ENCODE measurements at regions not wholly inside any gene's neighbourhood (a gene's known extent, or its start where the extent isn't known, plus 50 kb on each side); places are given as distances from the start of the nearest gene placed in this dataset.

GRCh38 chr4:182169987-182170386, 73.2 kb upstream of the TENM3 start:
- no peak for DNase-seq (ENCODE audit: low spot score, unreplicated experiment)
- Mint-ChIP-seq H3K36me3 (ENCODE audit: insufficient read depth) (no peaks in the 10 kb centered on the region), H3K4me3 (ENCODE audit: low read depth) (no peak overlapping the region), H3K27ac (no peak overlapping the region), H3K9me3 (ENCODE audit: low read depth) (no peaks in the 10 kb centered on the region), H3K27me3 (no peaks in the 10 kb centered on the region), H3K4me1 (ENCODE audit: low read depth) (peaks cover 3% of the 10 kb centered on the region)
- TF ChIP-seq CTCF (IDR thresholded peaks at IDR 0.05; ENCODE audit: unreplicated experiment) = no peak

GRCh38 chr4:182170417-182170935, 72.7 kb upstream of the TENM3 start:
- no peak overlapping the region for H3K4me3 Mint-ChIP-seq (ENCODE audit: low read depth)
- no peaks in the 10 kb centered on the region for H3K27me3 Mint-ChIP-seq
- no peak for TF ChIP-seq CTCF (IDR thresholded peaks at IDR 0.05; ENCODE audit: unreplicated experiment)
- no peaks in the 10 kb centered on the region for H3K36me3 Mint-ChIP-seq (ENCODE audit: insufficient read depth)
- no peaks in the 10 kb centered on the region for H3K9me3 Mint-ChIP-seq (ENCODE audit: low read depth)
- H3K27ac Mint-ChIP-seq = no peak overlapping the region
- H3K4me1 Mint-ChIP-seq (ENCODE audit: low read depth) = peaks cover 3% of the 10 kb centered on the region
- no peak for DNase-seq (ENCODE audit: low spot score, unreplicated experiment)

GRCh38 chr4:182174979-182175378, 68.2 kb upstream of the TENM3 start:
- no peak overlapping the region for H3K4me3 Mint-ChIP-seq (ENCODE audit: low read depth)
- no peak overlapping the region for H3K27ac Mint-ChIP-seq
- DNase-seq (ENCODE audit: low spot score, unreplicated experiment) = no peak
- no peaks in the 10 kb centered on the region for H3K9me3 Mint-ChIP-seq (ENCODE audit: low read depth)
- H3K36me3 Mint-ChIP-seq (ENCODE audit: insufficient read depth) = no peaks in the 10 kb centered on the region
- TF ChIP-seq CTCF (IDR thresholded peaks at IDR 0.05; ENCODE audit: unreplicated experiment) = no peak
- H3K4me1 Mint-ChIP-seq (ENCODE audit: low read depth) = no peaks in the 10 kb centered on the region
- H3K27me3 Mint-ChIP-seq = no peaks in the 10 kb centered on the region

GRCh38 chr4:182175788-182176519, 67.2 kb upstream of the TENM3 start:
- Mint-ChIP-seq H3K9me3 (ENCODE audit: low read depth) (no peaks in the 10 kb centered on the region), H3K4me1 (ENCODE audit: low read depth) (peaks cover under 1% of the 10 kb centered on the region), H3K27me3 (no peaks in the 10 kb centered on the region), H3K27ac (no peak overlapping the region), H3K4me3 (ENCODE audit: low read depth) (no peak overlapping the region), H3K36me3 (ENCODE audit: insufficient read depth) (no peaks in the 10 kb centered on the region)
- TF ChIP-seq CTCF (IDR thresholded peaks at IDR 0.05; ENCODE audit: unreplicated experiment) = no peak
- DNase-seq (ENCODE audit: low spot score, unreplicated experiment) = no peak

- peaks cover 5% of the 10 kb centered on the region for H3K4me1 Mint-ChIP-seq (ENCODE audit: low read depth)
- TF ChIP-seq CTCF (IDR thresholded peaks at IDR 0.05; ENCODE audit: unreplicated experiment) = no peak
- no peaks in the 10 kb centered on the region for H3K36me3 Mint-ChIP-seq (ENCODE audit: insufficient read depth)
- no peak overlapping the region for H3K4me3 Mint-ChIP-seq (ENCODE audit: low read depth)
- DNase-seq (ENCODE audit: low spot score, unreplicated experiment) = no peak
- no peaks in the 10 kb centered on the region for H3K9me3 Mint-ChIP-seq (ENCODE audit: low read depth)
- no peaks in the 10 kb centered on the region for H3K27me3 Mint-ChIP-seq
- no peak overlapping the region for H3K27ac Mint-ChIP-seq
Measured at GRCh38 chr4:182177166-182177565, 66.0 kb upstream of the TENM3 start.
